GM12873 (cell line): ENCODE measurements at regions not wholly inside any gene's neighbourhood (a gene's known extent, or its start where the extent isn't known, plus 50 kb on each side); places are given as distances from the start of the nearest gene placed in this dataset.

Experiments used
- TF ChIP-seq, protein P1 (sequence below): IDR thresholded peaks from 2 replicates; pipeline ENCODE4 v1.5.1; 2012; ENCODE audit warnings: low read depth, mild to moderate bottlenecking, moderate library complexity, low read length, control low read depth; ENCODE audit not compliant: insufficient read depth; ENCODE audit errors: missing control alignments

DNA sequence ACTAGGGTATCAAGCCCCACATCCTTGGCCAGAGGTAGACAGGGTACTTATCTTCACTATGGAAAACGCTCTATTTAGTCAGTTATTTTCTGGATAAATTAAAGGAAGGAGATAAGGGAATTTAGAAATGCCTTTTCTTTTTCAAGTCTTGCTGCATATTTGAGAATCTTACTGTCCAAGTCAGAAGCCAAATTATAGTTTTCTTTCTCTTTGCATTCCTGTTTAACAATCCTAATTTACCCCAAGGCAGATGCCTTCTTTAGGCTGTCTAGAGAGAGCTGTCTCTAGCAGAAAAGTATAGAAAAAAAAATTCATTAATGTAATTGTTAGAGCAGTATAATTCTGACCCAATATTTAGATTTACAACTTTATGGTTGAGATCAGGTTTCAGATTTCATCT, 64.4 kb upstream of the TBC1D5 start:
- TF ChIP-seq, protein P1, sequence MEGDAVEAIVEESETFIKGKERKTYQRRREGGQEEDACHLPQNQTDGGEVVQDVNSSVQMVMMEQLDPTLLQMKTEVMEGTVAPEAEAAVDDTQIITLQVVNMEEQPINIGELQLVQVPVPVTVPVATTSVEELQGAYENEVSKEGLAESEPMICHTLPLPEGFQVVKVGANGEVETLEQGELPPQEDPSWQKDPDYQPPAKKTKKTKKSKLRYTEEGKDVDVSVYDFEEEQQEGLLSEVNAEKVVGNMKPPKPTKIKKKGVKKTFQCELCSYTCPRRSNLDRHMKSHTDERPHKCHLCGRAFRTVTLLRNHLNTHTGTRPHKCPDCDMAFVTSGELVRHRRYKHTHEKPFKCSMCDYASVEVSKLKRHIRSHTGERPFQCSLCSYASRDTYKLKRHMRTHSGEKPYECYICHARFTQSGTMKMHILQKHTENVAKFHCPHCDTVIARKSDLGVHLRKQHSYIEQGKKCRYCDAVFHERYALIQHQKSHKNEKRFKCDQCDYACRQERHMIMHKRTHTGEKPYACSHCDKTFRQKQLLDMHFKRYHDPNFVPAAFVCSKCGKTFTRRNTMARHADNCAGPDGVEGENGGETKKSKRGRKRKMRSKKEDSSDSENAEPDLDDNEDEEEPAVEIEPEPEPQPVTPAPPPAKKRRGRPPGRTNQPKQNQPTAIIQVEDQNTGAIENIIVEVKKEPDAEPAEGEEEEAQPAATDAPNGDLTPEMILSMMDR, result no peak

DNA sequence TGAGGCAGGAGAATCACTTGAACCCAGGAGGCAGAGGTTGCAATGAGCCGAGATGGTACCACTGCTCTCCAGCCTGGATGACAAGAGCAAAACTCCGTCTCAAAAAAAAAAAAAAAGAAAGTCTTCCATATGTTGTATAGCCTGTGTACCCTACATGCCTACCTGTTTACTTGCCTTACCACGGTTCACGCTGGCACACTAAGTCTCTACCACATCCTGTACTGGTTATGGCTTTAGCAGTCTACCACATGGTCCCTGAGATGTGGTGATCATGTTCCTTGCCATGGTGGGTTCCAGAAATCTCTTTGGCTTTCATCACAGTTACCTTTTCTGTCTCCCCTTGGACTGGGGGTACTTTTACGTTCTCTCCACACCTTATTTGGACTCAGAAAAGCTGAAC, 63.8 kb upstream of the TBC1D5 start:
- TF ChIP-seq, protein P1, result no peak

DNA sequence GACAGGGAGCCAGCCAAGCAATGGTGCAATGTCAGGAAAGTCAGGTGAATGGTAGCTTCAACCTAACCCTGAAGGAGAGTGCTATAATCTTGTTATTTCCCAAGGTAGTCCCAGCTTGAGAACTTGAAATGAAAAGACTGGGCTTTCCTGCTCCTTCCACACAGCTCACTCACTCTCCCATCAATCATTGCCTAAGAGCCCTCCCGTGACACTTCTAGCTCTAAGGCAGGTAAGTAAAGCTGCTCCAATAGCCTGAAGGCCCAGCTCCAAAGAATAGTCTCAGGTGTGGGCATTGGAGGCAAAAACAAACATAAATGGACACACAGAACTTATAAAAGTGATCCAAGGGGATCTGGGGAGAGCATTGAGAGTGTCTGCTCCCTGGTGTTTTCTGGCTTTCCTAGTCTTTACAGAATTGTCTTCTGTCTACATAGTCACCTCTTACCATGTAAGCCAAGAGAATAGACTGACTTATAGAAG, 63.1 kb upstream of the TBC1D5 start:
- TF ChIP-seq, protein P1, result no peak

DNA sequence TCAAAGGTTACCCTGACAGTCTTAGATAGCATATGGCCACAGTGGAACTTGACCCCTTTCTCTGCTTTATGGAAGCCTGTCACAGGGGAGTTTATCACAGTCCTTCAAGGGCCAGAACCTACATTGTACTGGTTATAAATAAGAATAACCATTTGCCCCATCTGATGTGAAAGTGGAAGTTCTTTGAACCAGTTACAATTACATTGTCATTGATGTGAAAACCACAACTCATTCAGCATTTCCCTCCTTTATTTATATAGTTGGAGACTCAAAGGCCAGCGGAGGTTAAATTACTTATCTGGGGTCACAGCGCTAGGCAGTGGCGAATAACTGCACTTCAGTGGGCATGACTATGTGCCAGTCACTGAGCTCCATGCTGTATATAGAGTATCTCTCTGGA, 60.5 kb upstream of the TBC1D5 start:
- TF ChIP-seq, protein P1, result no peak

DNA sequence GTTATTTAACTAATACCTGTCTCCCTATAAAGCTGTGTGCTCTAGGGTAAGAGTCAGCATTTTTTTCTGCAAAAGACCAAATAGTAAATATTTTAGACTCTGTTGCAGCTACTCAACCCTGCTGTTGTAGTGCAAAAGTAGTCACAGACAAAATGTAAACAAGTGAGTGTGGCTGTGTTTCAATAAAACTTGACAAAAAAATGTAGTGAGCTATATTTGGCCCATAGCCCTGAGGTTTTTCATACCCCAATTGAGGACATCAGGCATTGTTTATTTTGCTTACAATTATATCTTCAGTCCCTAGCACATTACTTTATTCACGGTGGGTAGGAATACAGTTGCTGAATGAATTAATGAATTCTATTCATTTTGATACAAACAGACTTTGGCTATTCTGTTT, 58.7 kb upstream of the TBC1D5 start:
- TF ChIP-seq, protein P1, result no peak

DNA sequence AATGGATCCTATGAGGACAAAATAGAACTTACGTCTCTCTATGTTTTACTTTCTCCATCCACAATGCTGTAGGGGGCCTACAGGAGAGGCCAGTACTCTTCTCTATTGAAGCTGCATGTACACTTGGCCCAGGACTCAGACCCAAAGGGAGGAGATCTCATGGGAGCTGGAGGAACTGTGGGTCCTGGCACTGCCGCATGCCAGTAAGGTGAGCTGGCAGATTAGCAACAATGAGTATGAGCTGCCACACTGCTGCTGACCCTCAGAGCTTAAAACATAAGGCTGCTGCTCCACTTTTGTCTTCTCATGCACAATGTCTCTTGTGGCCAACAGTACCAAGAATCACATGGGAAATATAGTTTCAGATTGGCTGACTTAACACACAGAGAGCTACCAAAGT, 57.8 kb upstream of the TBC1D5 start:
- TF ChIP-seq, protein P1, result no peak

DNA sequence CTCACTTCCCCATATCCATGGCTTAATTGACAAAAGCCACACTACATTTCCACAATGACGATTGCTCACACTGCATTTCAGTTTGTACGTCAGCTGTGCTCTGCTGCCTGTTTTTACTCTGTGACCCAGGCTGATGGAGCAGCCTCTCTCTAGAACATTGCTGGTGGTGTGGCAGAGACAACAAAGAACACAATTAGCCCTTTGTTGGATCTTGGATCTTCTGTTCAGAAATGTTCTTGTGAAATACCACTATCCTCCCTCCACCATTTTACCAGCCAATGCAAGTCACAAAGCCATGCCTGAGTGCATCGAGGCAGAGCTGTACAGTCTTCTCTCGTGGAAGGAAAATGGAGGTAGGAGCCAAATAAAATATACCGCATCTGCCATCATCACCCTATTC, 56.9 kb upstream of the TBC1D5 start:
- TF ChIP-seq, protein P1, result no peak
